ENCODE measurements at regions not wholly inside any gene's neighbourhood (a gene's known extent, or its start where the extent isn't known, plus 50 kb on each side); places are given as distances from the start of the nearest gene placed in this dataset.

GRCh38 chr18:10291568-10291981 lies 162.9 kb upstream of the APCDD1 start:
- no peak overlapping the region for H3K27ac ChIP-seq

DNA sequence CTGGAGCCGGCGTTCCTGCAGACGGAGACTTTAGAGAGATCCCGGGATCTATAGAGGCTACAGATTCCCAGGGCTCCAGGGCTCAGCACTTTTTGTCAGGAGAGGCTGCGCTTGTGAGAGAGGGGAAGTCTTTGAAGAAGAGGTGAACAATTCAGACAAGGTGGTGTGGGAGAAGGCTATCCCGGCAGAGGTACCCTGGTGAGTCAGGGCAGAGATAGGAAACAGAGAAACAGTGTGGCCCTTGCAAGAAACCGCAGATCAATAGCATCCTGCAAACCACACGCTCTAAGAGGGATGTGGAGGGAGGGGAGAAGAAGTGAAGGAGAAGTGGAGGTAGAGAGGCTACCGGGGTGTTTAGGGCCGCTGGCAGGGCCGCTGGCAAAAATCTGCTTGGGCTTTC lies 160.5 kb upstream of the APCDD1 start:
- DNase-seq (no peak), ATAC-seq (no peak)
- Histone ChIP-seq H3K4me3 (no peak overlapping the region), H3K36me3 (ENCODE audit: insufficient read depth in 1 of 2, low read depth in 1 of 2) (no peaks in the 10 kb centered on the region), H3K9me3 (no peaks in the 10 kb centered on the region), H3K27me3 (ENCODE audit: insufficient read depth in 3 of 3, low read length in 2 of 3) (peaks cover 0 to 4% (median 0%) of the 10 kb centered on the region in 3 donors), H3K4me1 (no peaks in the 10 kb centered on the region), H3K27ac (no peak overlapping the region)
- no peak for TF ChIP-seq CTCF (IDR thresholded peaks at IDR 0.05)
- intact Hi-C loops (cut with DNase I), result no loop called here
- 93 to 99% (median 93%) methylated on average over 11 of the region's 11 CpGs for WGBS, 3 donors

More at GRCh38 chr18:10291568-10291981, 162.9 kb upstream of the APCDD1 start:
- 83 to 88% (median 85%) methylated on average over 13 of the region's 13 CpGs for WGBS, 3 donors
- intact Hi-C loops (cut with DNase I), result no loop called here
- Histone ChIP-seq H3K4me3 (no peak overlapping the region), H3K4me1 (no peaks in the 10 kb centered on the region), H3K36me3 (ENCODE audit: insufficient read depth in 1 of 2, low read depth in 1 of 2) (no peaks in the 10 kb centered on the region), H3K27me3 (ENCODE audit: insufficient read depth in 3 of 3, low read length in 2 of 3) (no peaks in the 10 kb centered on the region), H3K9me3 (no peaks in the 10 kb centered on the region)
- no peak for ATAC-seq
- DNase-seq, result no peak
- TF ChIP-seq CTCF (IDR thresholded peaks at IDR 0.05), result no peak

DNA sequence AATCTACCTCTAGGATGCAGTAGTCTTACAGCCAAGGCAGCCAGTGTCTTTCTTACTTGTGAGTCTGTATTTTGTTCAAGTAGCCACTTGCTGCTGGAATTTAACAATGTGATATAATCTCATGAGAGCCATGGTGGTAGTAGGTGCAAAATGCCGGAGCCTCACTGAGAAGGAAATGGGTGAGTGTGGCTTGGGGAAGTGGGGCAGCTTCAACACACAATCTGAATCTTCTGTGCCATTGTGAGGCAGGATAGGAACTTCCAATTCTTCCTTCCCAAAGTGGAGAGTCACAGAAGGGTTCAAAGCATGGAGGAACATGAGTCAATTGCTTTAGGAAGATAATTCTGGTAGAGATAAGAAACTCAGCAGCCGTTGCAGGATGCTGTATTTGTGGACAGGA lies 158.7 kb upstream of the APCDD1 start:
- 76 to 79% (median 79%) methylated on average over 2 of the region's 2 CpGs for WGBS, 3 donors
- H3K4me1 ChIP-seq, result no peaks in the 10 kb centered on the region
- TF ChIP-seq CTCF (IDR thresholded peaks at IDR 0.05), result no peak

DNA sequence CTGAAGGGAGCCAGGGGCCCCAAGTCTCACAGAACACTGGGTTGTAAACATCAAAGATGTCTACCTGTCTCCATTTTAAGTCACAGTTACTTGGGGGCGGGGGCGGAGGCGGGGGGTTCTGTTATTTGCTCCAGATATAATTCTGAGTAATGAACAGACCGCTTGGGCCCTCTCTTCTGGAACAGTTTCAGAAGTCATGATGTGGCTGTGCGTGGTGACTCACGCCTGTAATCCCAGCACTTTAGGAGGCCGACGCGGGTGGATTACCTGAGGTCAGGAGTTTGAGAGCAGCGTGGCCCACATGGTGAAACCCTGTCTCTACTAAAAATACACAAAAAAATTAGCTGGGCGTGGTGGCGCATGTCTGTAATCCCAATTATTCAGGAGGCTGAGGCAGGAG lies 157.9 kb upstream of the APCDD1 start:
- no peak for DNase-seq
- no peaks in the 10 kb centered on the region for H3K36me3 ChIP-seq (ENCODE audit: insufficient read depth in 1 of 2, low read depth in 1 of 2)
- intact Hi-C loops (cut with DNase I), result no loop called here
- H3K27me3 ChIP-seq (ENCODE audit: insufficient read depth in 3 of 3, low read length in 2 of 3), result peaks cover 0 to 4% (median 0%) of the 10 kb centered on the region in 3 donors
- no peaks in the 10 kb centered on the region for H3K4me1 ChIP-seq
- 82 to 85% (median 85%) methylated on average over 12 of the region's 12 CpGs for WGBS, 3 donors
- no peak overlapping the region for H3K27ac ChIP-seq
- no peak for TF ChIP-seq CTCF (IDR thresholded peaks at IDR 0.05)
- no peak for ATAC-seq
- H3K9me3 ChIP-seq, result no peaks in the 10 kb centered on the region
- H3K4me3 ChIP-seq, result no peak overlapping the region

More for the DNA sequence above, 158.7 kb upstream of the APCDD1 start:
- H3K27ac ChIP-seq, result no peak overlapping the region
- no peaks in the 10 kb centered on the region for H3K36me3 ChIP-seq (ENCODE audit: insufficient read depth in 1 of 2, low read depth in 1 of 2)
- intact Hi-C loops (cut with DNase I), result no loop called here
- H3K27me3 ChIP-seq (ENCODE audit: insufficient read depth in 3 of 3, low read length in 2 of 3), result peaks cover 0 to 4% (median 0%) of the 10 kb centered on the region in 3 donors
- H3K9me3 ChIP-seq, result no peaks in the 10 kb centered on the region
- H3K4me3 ChIP-seq, result no peak overlapping the region
- ATAC-seq, result no peak
- DNase-seq, result no peak

DNA sequence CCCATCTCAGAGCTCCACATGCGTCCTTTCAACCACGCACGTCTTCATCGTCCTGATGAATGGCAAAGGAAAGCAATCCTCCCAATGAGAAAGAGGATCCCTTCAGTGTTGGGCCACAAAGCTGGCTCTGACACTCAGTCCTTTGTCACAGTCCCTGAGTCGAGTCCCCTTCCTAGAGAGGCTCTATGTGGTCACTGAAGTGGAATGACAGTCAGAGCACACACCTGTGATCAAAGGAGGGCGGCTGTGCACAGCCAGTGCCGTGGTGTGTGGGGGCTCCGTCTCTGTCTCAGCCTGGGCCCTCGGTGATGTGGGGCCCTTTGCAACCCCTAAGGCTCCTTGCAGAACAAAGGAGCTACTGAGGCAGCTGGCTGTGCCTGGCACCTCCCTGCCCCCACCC lies 157.3 kb upstream of the APCDD1 start:
- TF ChIP-seq CTCF (IDR thresholded peaks at IDR 0.05), result no peak
- no peak overlapping the region for H3K27ac ChIP-seq
- peaks cover 0 to 4% (median 0%) of the 10 kb centered on the region in 3 donors for H3K27me3 ChIP-seq (ENCODE audit: insufficient read depth in 3 of 3, low read length in 2 of 3)
- DNase-seq, result no peak
- H3K4me1 ChIP-seq, result no peaks in the 10 kb centered on the region
- H3K36me3 ChIP-seq (ENCODE audit: insufficient read depth in 1 of 2, low read depth in 1 of 2), result no peaks in the 10 kb centered on the region
- WGBS, 3 donors, result 79 to 88% (median 86%) methylated on average over 9 of the region's 9 CpGs
- intact Hi-C loops (cut with DNase I), result no loop called here
- H3K4me3 ChIP-seq, result no peak overlapping the region
- H3K9me3 ChIP-seq, result no peaks in the 10 kb centered on the region
- ATAC-seq, result no peak

All from psoas muscle (tissue), 7 donors.